ENCODE measurements at regions not wholly inside any gene's neighbourhood (a gene's known extent, or its start where the extent isn't known, plus 50 kb on each side); places are given as distances from the start of the nearest gene placed in this dataset.
"Not testable (repeated sequence)": the region's sequence is repeated elsewhere in the genome, so short reads cannot be mapped to it uniquely, and the experiment has no call there.

- no peak for DNase-seq
Measured at GRCh38 chr17:74123350-74123749, 80.1 kb upstream of the RPL38 start.

- no peak for DNase-seq
Measured at GRCh38 chr17:74123866-74124444, 79.5 kb upstream of the RPL38 start.

GRCh38 chr17:74125156-74125555 is 78.3 kb upstream of the RPL38 start:
- no peak for DNase-seq

- DNase-seq: no peak
Measured at GRCh38 chr17:74126179-74126900, 77.1 kb upstream of the RPL38 start.

- no peak for DNase-seq
Measured at GRCh38 chr17:74126959-74127358, 76.5 kb upstream of the RPL38 start.

DNA sequence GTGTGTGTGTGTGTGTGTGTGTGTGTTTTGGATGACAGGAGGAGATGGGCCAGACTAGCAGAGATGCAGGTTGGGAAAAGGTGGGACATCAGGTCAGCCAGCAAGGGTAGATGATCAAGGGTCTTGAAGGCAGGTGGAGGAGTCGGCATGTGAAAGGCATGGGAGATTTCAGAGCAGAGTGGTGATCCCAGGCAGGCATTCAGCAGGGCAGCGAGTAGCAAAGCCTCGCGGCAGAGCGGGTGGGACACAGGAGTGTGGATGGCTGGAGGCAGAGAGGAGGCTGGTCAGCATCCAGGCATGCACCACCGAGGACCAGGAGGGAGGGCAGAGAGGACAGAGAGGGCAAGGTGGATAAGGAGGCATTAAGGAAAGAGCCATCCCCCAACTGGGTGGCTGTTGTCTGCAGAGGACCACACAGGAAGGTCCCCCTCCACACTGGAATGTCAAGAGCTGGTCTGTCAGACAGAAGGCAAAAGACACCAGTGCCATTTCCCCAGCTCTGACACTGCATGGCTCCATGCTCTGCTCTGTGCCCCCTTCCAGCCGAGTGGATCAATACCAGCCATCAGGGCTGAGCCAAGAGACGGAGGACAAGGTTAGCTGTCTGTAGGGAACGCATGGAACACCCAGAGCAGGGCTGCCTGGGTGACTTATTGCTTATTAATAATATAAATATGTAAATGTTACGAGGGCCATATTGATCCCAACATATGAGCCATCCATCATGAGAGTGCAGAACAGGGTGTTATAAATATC is 74.8 kb upstream of the RPL38 start:
- no peak for DNase-seq

DNA sequence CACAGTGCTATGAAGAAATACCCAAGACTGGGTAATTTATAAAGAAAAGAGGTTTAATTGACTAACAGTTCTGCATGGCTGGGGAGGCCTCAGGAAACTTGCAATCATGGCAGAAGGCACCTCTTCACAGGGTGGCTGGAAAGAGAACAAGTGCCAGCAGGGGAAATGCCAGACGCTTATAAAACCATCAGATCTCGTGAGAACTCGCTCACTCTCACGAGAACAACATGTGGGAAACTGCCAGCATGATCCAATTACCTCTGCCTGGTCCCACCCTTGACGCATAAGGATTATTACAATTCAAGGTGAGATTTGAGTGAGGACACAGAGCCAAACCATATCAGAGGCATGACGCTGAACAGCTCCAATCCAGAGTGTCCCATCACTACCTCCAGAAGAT is 73.7 kb upstream of the RPL38 start:
- DNase-seq: not testable (repeated sequence)

GRCh38 chr17:74130276-74130675 is 73.2 kb upstream of the RPL38 start:
- DNase-seq: no peak

- no peak for DNase-seq
Measured at GRCh38 chr17:74130841-74131240, 72.6 kb upstream of the RPL38 start.

GRCh38 chr17:74132354-74132753 is 71.1 kb upstream of the RPL38 start:
- no peak for DNase-seq

- DNase-seq: no peak
Measured at GRCh38 chr17:74133740-74134139, 69.7 kb upstream of the RPL38 start.

- DNase-seq: not testable (repeated sequence)
Measured at GRCh38 chr17:74134234-74134633, 69.2 kb upstream of the RPL38 start.

- DNase-seq: no peak
Measured at GRCh38 chr17:74134991-74135390, 68.5 kb upstream of the RPL38 start.

DNA sequence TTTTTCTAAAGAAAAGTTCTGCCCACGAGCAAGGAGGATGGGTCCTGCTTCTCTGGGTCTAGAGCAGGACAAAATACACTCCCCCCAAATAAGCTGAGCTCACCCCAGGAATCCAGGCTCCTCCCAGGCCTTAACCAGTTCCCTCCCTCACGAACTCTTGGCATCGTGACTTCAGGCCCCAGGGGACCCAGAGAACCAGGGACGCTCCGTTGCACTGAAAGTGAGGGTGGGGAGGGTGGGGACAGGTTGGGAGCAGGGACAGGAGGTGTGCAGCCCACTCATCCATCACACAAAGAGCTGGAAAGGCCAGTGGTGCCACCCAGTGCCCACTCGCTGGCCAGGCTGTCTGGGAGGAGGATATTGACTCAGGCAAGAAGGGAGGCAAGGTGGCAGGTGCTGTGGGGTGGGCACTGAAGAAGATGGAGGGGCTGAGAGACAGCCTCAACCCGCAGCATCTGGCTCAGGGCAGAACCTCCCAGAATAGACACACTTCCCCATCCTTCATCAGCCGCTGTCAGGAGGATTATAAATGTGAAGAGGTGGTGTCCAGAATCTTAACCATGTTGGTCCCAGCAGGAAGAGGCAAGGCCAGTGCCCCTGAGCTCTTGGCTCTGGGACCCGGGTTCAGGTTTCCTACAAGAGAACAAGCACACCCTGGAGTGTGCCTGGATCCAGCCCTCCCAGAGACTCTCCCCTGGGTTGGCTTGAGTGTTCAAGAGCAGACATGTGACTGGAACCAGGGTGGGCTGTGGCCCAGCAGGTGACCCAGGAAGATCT is 67.9 kb upstream of the RPL38 start:
- DNase-seq: no peak

DNA sequence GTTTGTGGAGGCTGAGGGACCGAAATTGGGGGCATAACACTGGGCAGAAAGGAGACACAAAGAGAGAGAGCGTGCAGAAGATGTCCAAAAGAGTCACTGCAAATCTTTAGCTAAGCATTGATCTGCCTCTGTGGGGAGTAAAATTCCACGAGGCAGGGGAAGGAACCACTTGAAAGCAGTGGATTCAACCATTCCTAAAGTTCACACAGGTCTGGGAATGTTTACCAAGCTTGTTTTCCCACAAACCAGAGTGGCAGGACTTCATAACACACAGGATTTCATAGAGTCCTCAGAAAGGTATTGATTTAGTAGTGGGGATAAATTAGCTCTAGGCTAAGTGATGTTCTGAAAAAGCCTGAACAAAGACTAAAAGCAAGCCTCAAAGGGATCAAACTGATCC is 66.1 kb upstream of the RPL38 start:
- DNase-seq: no peak

DNA sequence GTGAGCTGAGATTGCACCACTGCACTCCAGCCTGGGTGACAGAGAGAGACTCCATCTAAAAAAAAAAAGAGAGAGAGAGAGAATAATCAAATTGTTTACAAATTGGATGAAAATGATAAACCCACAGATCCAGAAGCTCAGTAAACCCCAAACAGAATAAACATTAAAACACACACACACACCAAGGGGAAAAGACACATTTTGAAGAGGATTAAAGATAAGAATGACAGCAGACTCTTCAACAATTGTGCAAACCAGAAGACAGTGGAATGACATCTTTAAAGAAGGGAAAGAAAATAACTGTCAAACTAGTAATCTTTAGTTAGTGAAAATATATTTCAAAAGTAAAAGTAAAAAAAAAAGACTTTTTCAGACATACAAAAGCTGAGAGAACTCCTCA is 64.4 kb upstream of the RPL38 start:
- no peak for DNase-seq

DNA sequence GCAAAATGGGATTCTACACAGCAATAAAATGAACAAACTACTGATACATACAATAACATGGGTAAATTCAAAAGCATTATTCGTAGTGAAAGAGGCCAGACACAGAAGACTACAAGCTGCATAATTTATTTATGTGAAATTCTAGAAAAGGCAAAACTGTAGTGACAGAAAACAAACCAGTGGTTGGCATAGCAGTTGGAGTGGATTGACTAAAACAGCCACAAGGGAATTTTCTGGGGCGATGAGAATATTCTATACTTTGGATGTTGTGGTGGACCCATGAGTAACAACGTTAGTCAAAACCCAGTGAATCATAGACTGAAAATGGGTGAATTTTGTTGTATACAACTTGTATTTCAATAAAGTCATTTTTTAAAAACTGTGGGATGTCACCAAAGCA is 63.2 kb upstream of the RPL38 start:
- DNase-seq: no peak

DNA sequence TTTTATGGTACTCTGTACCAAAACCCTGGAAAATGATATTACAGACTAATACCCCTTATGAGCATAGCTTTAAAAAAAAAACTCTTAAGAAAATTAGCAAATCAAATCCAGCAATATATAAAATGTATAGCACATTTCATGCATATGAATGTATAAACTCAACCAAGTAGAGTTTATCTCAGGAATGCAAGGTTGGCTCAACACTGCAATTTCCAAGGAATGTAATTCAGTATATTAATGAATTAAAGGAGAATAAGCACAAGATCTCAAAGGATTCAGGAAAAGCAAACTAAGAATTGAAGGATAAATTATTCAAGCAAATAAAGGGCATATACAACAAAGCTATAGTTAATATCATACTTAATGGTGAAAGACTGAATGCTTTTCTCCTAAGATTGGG is 61.9 kb upstream of the RPL38 start:
- no peak for DNase-seq

- not testable (repeated sequence) for DNase-seq
Measured at GRCh38 chr17:74143318-74143717, 60.2 kb upstream of the RPL38 start.

DNA sequence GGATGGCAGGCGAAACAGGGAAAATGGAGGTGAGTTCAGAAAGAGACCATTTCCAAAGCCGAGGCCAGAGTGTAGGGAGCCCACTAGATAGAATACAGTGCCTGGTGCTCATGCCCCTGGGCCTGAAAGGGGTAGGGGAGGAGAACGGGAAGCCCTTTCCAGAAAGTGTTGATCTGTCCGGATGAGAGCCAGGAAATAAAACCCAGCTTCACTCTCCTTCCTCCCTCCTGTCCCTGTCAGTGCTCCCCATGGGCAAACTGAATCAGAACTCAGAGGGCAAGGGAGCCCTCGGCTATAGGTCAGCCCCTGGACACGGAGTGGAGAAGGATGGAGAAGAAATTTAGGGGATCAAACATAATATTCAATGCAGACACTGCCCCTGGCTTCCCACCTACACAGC is 57.7 kb upstream of the RPL38 start:
- no peak for DNase-seq

DNA sequence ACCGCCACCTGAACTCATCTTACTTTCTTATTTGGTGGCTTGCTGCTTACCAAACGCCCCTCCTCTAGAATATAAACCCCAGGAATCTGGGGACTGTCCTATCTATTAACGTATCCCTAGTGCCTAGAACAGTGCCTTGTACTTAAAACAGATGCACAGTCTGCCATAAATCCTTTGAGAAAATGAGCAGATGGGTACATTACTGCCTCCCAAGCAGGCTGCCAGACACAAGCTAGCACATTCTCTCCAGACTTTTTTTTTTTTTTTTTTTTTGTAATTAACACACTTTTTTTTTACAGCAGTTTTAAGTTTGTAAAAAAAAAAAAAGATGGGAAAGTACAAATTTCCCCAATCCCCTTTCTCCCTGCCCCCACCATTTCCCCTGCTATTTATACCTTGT is 57.3 kb upstream of the RPL38 start:
- DNase-seq: no peak

DNA sequence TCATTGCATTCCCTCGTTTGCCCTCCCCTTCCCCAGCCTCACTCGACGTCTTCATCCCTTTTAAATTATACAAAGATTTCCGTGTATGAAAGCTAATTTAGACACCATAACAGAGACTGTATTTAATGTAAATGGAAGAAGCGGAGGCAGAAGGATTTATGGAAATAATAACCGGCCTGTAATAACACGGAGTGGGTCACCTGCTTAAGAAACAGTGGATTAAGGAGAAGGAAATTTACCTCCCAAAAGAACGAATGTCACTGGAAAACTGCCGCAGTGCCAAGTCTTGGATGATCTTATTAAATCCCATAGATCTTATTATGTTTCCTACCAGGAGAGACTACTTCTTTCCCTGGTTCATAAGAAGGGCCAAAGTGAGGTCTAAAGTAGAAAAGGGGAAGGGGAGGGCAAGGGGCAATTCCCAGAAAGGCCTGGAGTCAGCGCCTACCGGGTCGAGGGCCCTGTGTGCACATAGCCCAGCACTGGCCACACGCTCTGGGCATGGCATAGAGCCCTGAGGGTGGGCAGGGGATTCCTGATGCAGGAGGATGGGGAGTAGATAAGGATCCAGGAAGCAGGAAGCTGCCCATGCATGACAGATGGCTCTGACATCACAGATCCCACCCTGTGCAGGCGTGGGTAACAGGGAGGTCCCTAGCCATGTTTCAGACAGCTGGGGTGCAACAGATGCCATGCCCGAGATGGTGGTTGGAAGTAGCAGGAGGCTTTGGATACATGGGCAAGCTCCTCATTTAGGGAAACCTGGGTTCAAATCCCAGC is 56.2 kb upstream of the RPL38 start:
- DNase-seq: no peak
